Stomach smooth muscle (tissue), 2 donors: ENCODE measurements at regions not wholly inside any gene's neighbourhood (a gene's known extent, or its start where the extent isn't known, plus 50 kb on each side); places are given as distances from the start of the nearest gene placed in this dataset.

Experiments used
- H3K27ac ChIP-seq: one replicate; pipeline ENCODE4 v1.7.0; 2013; ENCODE audit warnings: mild to moderate bottlenecking, low read length, inconsistent platforms
- H3K27me3 ChIP-seq, 2 donors: one replicate each; pipeline ENCODE4 v1.7.0; 2013; ENCODE audit warnings: low read length in 2 of 2; ENCODE audit not compliant: insufficient read depth in 2 of 2, control insufficient read depth in 1 of 2
- H3K36me3 ChIP-seq, 2 donors: one replicate each; pipeline ENCODE4 v1.7.0; 2013; ENCODE audit warnings: low read length in 2 of 2; ENCODE audit not compliant: control insufficient read depth in 2 of 2, insufficient read depth in 2 of 2
- H3K4me1 ChIP-seq: one replicate; pipeline ENCODE4 v1.7.0; 2013; ENCODE audit warnings: low read length; ENCODE audit not compliant: control insufficient read depth, insufficient read depth
- H3K4me3 ChIP-seq, 2 donors: one replicate each; pipeline ENCODE4 v1.7.0; 2013; ENCODE audit warnings: low read length in 2 of 2
- H3K9ac ChIP-seq, 2 donors: one replicate each; pipeline ENCODE4 v1.7.0; 2013; ENCODE audit warnings: low read length in 2 of 2, mild to moderate bottlenecking in 1 of 2
- H3K9me3 ChIP-seq, 2 donors: one replicate each; pipeline ENCODE4 v1.7.0; 2013; ENCODE audit warnings: low read length in 2 of 2; ENCODE audit not compliant: control insufficient read depth in 2 of 2
- donor health status: healthy.
- donor health status: Pancreatic carcinoma.

DNA sequence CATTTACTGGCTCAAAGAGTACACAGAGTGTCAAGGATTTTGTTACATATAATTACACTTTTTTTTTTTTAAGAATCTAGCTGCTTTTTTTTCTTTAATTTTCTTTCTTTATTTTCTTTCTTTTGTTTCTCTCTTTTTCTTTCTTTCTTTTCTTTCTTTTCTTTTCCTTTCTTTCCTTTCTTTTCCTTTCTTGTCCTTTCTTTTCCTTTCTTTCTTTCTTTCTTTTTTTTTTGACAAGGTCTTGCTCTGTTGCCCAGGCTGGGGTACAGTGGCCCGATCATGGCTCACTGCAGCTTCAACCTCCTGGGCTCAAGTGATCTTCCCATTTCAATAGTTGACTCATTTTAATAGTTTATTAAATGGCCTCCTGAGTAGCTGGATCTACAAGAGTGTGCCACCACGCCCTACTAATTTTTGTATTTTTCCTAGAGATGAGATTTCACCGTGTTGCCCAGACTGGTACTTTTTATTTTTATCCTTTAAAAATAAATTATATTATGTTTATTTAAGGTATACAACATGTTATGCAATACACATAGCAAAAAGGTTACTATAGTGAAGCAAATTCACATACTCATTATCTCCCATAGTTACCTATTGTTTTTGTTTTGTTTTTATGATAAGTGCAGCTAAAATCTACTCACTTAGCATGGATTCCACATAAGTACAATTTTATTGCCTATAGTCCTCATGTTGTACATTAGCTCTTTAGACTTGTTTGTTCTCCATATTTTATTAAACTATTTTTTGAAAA, 381.5 kb upstream of the KLF4 start:
- Histone ChIP-seq H3K4me3 (no peak overlapping the region), H3K27me3 (no peaks in the 10 kb centered on the region), H3K36me3 (no peaks in the 10 kb centered on the region), H3K27ac (no peak overlapping the region), H3K9ac (no peak overlapping the region), H3K4me1 (no peaks in the 10 kb centered on the region), H3K9me3 (no peaks in the 10 kb centered on the region)

DNA sequence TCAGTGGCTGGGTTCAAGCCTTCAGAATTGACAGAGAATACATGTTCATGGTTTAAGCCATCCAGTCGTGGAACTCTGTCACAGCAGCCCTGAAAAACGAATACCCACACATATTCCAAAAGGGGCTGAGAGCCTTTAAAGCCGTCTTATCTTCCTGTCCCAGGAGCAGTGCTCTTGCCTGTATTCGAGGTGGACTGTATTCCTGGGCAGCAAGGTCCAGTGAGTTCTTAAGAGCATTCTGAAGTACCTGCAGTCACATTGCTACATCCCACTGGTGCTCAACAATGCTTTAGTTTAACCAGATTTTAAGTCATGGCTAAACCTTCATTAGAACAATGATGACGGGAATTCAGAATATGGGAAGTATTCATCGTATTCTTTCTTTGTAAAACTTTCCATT, 380.7 kb upstream of the KLF4 start:
- Histone ChIP-seq H3K9me3 (no peaks in the 10 kb centered on the region), H3K27me3 (no peaks in the 10 kb centered on the region), H3K4me3 (no peak overlapping the region), H3K9ac (no peak overlapping the region), H3K36me3 (no peaks in the 10 kb centered on the region), H3K27ac (no peak overlapping the region), H3K4me1 (no peaks in the 10 kb centered on the region)

DNA sequence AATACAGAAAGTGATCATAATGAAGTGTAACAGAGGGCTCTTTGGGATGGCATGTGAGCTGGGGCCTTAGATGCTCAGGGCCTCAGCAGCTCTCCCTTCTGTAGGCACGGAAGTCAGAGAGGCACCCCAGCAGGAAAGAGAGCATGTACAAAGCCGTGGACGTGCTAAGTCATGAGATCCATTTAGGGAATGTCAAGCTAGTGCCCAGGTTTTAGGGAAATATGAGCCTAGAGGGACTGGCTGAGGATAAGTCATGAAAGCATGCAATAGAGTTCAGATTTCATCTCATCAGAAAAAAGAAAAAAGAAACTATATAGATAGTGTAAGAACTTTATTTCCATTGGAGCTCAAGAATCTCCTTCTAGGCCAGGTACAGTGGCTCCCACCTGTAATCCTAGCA, 379.5 kb upstream of the KLF4 start:
- Histone ChIP-seq H3K9ac (no peak overlapping the region), H3K27ac (no peak overlapping the region), H3K36me3 (no peaks in the 10 kb centered on the region), H3K27me3 (no peaks in the 10 kb centered on the region), H3K9me3 (no peaks in the 10 kb centered on the region), H3K4me3 (no peak overlapping the region), H3K4me1 (no peaks in the 10 kb centered on the region)

DNA sequence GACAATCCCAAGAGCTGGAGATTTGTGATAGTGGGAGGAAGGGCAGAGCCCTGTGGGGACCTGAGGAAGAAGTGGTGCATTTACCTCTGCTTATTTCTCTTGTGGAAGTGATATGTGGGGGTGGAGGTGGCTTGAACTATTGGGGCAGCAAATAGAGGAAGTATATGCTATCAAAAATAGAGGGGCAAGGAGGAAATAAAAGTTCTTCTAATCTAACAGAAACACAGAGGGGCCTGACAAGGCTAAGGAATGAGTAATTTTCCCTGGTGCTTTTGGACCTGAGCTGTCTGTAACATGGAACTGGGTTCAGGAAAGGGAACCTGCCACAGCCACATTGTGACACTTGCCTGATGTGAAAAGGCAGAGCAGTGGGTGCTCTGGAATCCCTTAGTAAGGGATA, 378.6 kb upstream of the KLF4 start:
- H3K27me3 ChIP-seq = no peaks in the 10 kb centered on the region
- no peaks in the 10 kb centered on the region for H3K4me1 ChIP-seq
- H3K27ac ChIP-seq = no peak overlapping the region
- H3K9me3 ChIP-seq = no peaks in the 10 kb centered on the region
- H3K9ac ChIP-seq = no peak overlapping the region
- no peaks in the 10 kb centered on the region for H3K36me3 ChIP-seq
- no peak overlapping the region for H3K4me3 ChIP-seq

DNA sequence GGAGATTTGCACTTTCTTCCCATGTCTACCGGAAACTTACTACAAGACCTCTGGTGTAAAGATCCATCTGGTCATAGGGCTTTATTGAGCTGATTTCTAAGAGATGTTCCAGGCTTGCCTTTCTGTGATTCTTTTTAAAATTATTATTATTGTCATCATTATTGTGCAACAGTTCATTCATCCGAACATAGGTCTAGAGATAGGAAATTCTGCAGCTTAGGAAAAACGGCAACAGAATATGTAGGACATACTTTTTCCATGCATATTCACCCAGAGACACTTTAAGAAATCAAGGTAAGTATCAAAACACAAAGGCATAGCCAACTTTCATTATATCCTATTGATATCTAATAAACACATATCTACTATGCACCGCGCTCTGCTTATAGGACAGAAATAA, 378.2 kb upstream of the KLF4 start:
- Histone ChIP-seq H3K9me3 (no peaks in the 10 kb centered on the region), H3K9ac (no peak overlapping the region), H3K27ac (no peak overlapping the region), H3K4me1 (no peaks in the 10 kb centered on the region), H3K36me3 (no peaks in the 10 kb centered on the region), H3K27me3 (no peaks in the 10 kb centered on the region), H3K4me3 (no peak overlapping the region)

DNA sequence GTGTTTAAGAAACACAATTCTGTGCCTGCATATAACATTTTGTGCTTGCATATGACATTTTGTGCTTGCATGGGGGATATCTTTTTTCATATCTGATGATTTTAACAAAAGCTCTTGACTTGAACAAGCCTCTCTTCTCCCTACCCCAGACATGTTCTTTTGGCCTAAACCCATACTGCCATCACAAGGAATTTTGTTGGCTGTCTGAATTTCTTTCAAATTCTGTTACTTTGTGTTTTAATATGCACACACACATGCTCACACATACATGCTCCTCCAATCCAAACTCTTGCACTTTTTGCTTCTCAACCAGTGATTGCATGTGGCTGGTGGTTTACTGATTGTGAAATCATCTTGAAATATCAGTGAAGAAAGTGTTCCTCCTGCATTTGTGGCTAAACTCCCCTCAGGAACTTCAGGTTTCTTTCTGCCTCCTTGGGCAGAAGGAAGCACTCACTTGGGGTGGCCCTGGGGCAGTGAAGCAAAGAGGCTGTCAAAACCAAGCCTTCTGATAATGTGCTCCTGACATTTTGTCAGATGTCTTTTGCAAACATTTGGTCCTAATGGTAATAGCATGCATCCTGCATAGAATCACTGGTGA, 377.2 kb upstream of the KLF4 start:
- Histone ChIP-seq H3K9ac (no peak overlapping the region), H3K9me3 (no peaks in the 10 kb centered on the region), H3K27me3 (no peaks in the 10 kb centered on the region), H3K27ac (no peak overlapping the region), H3K4me1 (no peaks in the 10 kb centered on the region), H3K36me3 (no peaks in the 10 kb centered on the region), H3K4me3 (no peak overlapping the region)

DNA sequence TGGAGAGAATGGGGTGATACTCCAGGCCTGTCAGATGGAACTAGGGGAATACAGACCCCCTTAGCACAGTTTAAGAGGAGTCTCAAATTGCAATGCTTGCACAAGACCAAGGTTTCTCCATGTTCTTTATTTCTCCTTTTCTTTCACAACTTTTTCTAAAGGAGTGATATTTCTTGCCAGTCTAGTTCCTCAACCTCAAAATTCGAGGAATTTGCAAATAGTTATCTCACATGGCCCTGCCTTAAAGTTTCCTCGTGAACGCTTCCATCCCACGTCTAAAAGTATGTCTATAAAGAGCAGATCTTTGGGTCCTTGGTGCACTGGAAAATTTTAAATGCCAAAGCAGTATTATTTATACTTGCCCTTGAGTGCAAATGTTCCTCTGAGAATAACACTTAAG, 373.8 kb upstream of the KLF4 start:
- Histone ChIP-seq H3K36me3 (no peaks in the 10 kb centered on the region), H3K4me1 (no peaks in the 10 kb centered on the region), H3K27ac (no peak overlapping the region), H3K4me3 (no peak overlapping the region), H3K27me3 (no peaks in the 10 kb centered on the region), H3K9me3 (peaks cover 0 to 5% of the 10 kb centered on the region in 2 donors), H3K9ac (no peak overlapping the region)

DNA sequence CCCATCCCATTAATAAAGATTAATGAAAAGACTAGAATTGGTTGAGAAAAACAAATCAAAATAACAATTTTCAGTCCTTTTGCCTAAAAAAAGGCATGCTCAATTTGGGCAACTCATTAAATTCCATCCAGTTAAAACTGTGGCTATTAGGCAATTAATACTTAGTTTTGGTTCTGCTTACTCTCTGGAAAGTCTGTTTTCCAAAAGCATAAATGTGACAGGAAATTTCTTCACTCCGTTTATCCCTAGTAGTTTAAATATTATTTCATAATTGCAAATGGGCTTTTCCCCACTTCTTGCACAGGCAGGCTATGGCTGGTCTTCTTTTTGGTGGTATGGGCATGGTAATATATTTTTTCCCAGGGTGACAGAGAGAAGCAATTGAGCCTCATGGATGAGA, 373.3 kb upstream of the KLF4 start:
- Histone ChIP-seq H3K9ac (no peak overlapping the region), H3K27me3 (no peaks in the 10 kb centered on the region), H3K27ac (no peak overlapping the region), H3K4me3 (no peak overlapping the region), H3K36me3 (no peaks in the 10 kb centered on the region), H3K9me3 (peaks cover 0 to 5% of the 10 kb centered on the region in 2 donors), H3K4me1 (no peaks in the 10 kb centered on the region)

DNA sequence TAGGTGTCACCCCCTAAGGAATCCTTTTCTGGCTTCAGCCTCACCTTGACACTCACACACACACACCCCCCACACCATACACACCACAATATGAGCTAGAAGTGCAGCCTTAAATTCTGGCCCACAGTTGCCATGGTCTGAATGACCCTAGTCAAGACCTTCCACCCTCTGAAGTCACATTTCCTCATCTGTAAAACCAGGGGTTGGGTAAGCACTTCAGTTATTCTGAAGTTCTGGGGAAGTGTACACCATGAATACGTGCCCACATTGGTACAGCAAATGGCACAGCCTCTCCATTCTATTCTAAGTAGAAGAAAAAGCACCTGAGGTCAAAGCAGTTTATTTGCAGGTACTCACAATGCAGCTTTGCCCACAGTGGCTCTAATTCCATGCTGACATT, 372.8 kb upstream of the KLF4 start:
- no peaks in the 10 kb centered on the region for H3K36me3 ChIP-seq
- no peak overlapping the region for H3K27ac ChIP-seq
- H3K9me3 ChIP-seq = peaks cover 0 to 5% of the 10 kb centered on the region in 2 donors
- no peaks in the 10 kb centered on the region for H3K4me1 ChIP-seq
- no peak overlapping the region for H3K4me3 ChIP-seq
- H3K27me3 ChIP-seq = no peaks in the 10 kb centered on the region
- no peak overlapping the region for H3K9ac ChIP-seq

DNA sequence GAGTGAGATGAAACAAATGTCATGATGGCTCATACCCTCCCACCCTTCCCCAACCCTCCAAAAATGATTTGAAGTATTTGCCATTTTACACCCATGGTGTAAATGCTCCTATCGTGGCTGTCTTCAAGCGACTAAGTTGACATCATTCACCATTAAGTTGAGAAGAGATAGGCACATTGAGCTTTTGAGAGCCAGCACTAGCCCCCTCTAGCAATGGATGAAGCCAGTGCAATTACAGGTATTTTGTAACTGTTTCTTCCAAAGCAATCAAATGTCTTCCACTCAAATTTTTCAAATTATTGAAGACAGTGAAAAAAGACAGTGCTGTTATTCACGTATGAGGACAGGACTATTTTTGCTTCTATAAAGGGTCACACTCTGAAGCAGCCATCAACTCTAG, 371.5 kb upstream of the KLF4 start:
- Histone ChIP-seq H3K4me1 (no peaks in the 10 kb centered on the region), H3K27me3 (no peaks in the 10 kb centered on the region), H3K9me3 (peaks cover 0 to 5% of the 10 kb centered on the region in 2 donors), H3K9ac (no peak overlapping the region), H3K4me3 (no peak overlapping the region), H3K36me3 (no peaks in the 10 kb centered on the region), H3K27ac (no peak overlapping the region)

DNA sequence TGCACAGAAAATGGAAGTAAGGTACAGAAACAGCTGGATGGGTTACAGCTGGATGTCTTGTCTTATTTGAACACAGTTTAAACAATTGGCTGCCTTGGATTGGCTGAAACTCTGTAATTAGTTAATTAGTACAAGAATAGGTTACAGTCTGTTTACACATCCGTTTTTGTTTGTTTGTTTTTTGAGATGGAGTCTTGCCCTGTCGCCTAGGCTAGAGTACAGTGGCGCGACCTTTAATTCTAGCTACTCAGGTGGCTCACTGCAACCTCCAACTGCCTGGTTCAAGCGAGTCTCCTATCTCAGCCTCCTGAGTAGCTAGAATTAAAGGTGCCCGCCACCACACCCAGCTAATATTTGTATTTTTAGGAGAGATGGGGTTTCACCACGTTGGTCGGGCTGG, 368.7 kb upstream of the KLF4 start:
- Histone ChIP-seq H3K36me3 (no peaks in the 10 kb centered on the region), H3K9ac (no peak overlapping the region), H3K4me1 (no peaks in the 10 kb centered on the region), H3K9me3 (peaks cover 4 to 9% of the 10 kb centered on the region in 2 donors), H3K4me3 (no peak overlapping the region), H3K27me3 (no peaks in the 10 kb centered on the region), H3K27ac (no peak overlapping the region)
